ENCODE measurements at regions not wholly inside any gene's neighbourhood (a gene's known extent, or its start where the extent isn't known, plus 50 kb on each side); places are given as distances from the start of the nearest gene placed in this dataset.
"Not testable (repeated sequence)": the region's sequence is repeated elsewhere in the genome, so short reads cannot be mapped to it uniquely, and the experiment has no call there.

DNA sequence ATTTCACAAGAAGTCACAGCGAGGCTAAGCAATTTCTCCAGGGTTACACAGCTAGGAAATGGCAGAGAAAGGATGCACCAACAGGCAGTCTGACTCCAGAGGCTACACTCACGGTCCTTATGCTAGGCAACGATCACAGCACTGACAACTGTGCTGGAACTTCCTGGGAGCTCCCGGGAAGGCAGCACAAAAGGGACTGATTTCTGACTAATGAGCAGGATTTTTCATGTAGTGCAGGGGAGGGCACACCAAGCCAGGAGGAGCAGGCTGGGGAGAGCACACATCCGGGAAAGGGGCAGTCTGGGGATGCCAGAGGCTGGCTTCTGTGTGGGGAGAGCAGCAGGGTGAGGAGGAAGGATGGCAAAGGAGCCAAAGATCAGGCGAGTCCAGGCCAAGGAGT is 486.7 kb downstream of the OMA1 start:
- H3K4me1 ChIP-seq (ENCODE audit: control insufficient read depth, insufficient read depth, low read length) = peaks cover 2% of the 10 kb centered on the region; the same call in 1 of the 2 replicates
- no peaks in the 10 kb centered on the region for H3K27me3 ChIP-seq (ENCODE audit: control insufficient read depth, insufficient read depth, low read length)
- no CpG with 5 or more reads among the region's 6 CpGs for WGBS (ENCODE audit: insufficient coverage, insufficient read length)
- DNase-seq (ENCODE audit: low read depth, low spot score) = no peak
- H3K27ac ChIP-seq (ENCODE audit: low read length) = no peak overlapping the region
- H3K4me3 ChIP-seq (ENCODE audit: low read length) = no peak overlapping the region
- H3K36me3 ChIP-seq (ENCODE audit: control insufficient read depth, insufficient read depth, low read length) = no peaks in the 10 kb centered on the region
- H3K9me3 ChIP-seq (ENCODE audit: control insufficient read depth, insufficient read depth, low read length) = no peaks in the 10 kb centered on the region

DNA sequence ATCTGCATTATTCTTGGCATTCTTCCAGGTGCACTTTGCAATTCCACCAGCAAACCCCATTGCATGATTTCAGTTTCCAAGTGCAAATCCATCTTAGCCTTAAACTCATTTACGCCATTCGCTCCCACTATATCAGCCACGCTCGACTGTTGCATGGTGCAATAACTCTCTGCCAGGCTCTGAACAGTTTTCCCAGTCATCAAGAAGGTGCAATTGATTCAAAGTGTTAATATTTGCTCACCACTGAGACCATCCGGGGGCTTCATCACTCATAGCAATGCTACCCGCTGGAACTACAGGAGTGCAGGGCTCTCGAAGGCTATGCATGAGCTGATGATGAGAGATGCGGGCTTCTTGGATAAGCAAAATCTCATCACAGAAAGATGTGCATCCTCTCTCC is 488.2 kb downstream of the OMA1 start:
- H3K4me1 ChIP-seq (ENCODE audit: control insufficient read depth, insufficient read depth, low read length) = no peaks in the 10 kb centered on the region
- WGBS (ENCODE audit: insufficient coverage, insufficient read length) = no CpG with 5 or more reads among the region's 8 CpGs
- H3K27ac ChIP-seq (ENCODE audit: low read length) = no peak overlapping the region
- H3K4me3 ChIP-seq (ENCODE audit: low read length) = no peak overlapping the region
- no peaks in the 10 kb centered on the region for H3K9me3 ChIP-seq (ENCODE audit: control insufficient read depth, insufficient read depth, low read length)
- no peaks in the 10 kb centered on the region for H3K27me3 ChIP-seq (ENCODE audit: control insufficient read depth, insufficient read depth, low read length)
- H3K36me3 ChIP-seq (ENCODE audit: control insufficient read depth, insufficient read depth, low read length) = no peaks in the 10 kb centered on the region
- DNase-seq (ENCODE audit: low read depth, low spot score) = no peak

DNA sequence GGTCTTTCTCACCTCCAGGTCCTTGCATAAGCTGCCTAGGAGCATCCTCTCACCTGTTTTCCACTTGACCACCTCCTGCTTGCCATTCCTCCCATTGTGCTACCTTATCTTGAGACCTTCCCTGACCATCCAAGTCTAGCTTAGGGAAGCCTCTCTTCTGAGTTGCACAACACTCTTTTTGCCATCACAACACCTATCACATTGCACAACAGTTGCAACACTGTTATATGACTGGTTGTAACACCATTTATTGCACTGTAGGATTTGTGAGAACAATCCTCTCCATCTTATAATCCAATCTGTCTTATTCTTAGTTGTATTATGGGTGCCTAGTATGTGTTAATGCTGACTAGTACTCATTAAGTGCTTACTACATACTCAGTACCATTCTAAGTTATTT is 488.7 kb downstream of the OMA1 start:
- Histone ChIP-seq H3K4me3 (ENCODE audit: low read length) (no peak overlapping the region), H3K27ac (ENCODE audit: low read length) (no peak overlapping the region), H3K36me3 (ENCODE audit: control insufficient read depth, insufficient read depth, low read length) (no peaks in the 10 kb centered on the region), H3K4me1 (ENCODE audit: control insufficient read depth, insufficient read depth, low read length) (no peaks in the 10 kb centered on the region), H3K27me3 (ENCODE audit: control insufficient read depth, insufficient read depth, low read length) (no peaks in the 10 kb centered on the region), H3K9me3 (ENCODE audit: control insufficient read depth, insufficient read depth, low read length) (no peaks in the 10 kb centered on the region)
- DNase-seq (ENCODE audit: low read depth, low spot score) = no peak

DNA sequence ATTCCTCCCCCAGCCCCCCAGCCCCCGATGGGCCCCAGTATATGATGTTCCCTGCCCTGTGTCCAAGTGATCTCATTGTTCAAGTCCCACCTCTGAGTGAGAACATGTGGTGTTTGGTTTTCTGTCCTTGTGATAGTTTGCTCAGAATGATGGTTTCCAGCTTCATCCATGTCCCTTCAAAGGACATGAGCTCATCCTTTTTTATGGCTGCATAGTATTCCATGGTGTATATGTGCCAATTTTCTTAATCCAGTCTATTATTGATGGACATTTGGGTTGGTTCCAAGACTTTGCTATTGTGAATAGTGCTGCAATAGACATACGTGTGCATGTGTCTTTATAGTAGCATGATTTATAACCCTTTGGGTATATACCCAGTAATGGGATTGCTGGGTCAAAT is 495.3 kb downstream of the OMA1 start:
- not testable (repeated sequence) for H3K27ac ChIP-seq (ENCODE audit: low read length); H3K4me1 ChIP-seq (ENCODE audit: control insufficient read depth, insufficient read depth, low read length); H3K36me3 ChIP-seq (ENCODE audit: control insufficient read depth, insufficient read depth, low read length); H3K27me3 ChIP-seq (ENCODE audit: control insufficient read depth, insufficient read depth, low read length); H3K4me3 ChIP-seq (ENCODE audit: low read length); H3K9me3 ChIP-seq (ENCODE audit: control insufficient read depth, insufficient read depth, low read length); DNase-seq (ENCODE audit: low read depth, low spot score)
- no CpG with 5 or more reads among the region's 2 CpGs for WGBS (ENCODE audit: insufficient coverage, insufficient read length)

DNA sequence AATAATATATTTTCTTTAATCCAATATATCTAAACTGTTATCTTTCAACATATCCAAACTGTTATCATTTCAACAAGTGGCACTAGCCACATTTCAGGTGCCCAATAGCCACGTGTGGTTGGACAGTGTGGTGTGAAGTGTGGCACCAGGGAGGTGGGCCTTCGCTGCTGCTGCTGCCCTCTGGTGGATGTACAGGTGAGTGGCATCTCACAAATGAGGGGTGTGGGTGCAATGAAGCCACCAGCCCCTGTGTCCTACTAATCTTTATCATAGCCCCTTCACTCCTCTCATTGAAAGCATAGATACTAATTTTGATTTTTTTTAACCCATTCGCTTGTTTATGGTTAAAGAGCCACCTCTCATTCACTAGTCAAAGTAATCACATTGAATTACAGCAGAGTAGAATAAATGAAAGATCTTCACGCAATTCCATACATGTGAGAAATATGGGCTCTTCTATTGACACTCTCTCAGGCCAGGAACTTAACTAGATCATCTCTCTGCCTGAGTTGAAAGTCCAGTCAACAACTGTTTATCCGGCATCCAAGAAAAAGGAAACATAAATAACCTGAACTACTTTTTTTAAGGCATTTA is 499.2 kb downstream of the OMA1 start:
- no peak for DNase-seq (ENCODE audit: low read depth, low spot score)
- H3K36me3 ChIP-seq (ENCODE audit: control insufficient read depth, insufficient read depth, low read length) = no peaks in the 10 kb centered on the region
- WGBS (ENCODE audit: insufficient coverage, insufficient read length) = no CpG with 5 or more reads among the region's 5 CpGs
- no peaks in the 10 kb centered on the region for H3K4me1 ChIP-seq (ENCODE audit: control insufficient read depth, insufficient read depth, low read length)
- H3K27me3 ChIP-seq (ENCODE audit: control insufficient read depth, insufficient read depth, low read length) = no peaks in the 10 kb centered on the region
- no peak overlapping the region for H3K4me3 ChIP-seq (ENCODE audit: low read length)
- H3K9me3 ChIP-seq (ENCODE audit: control insufficient read depth, insufficient read depth, low read length) = no peaks in the 10 kb centered on the region
- H3K27ac ChIP-seq (ENCODE audit: low read length) = no peak overlapping the region

DNA sequence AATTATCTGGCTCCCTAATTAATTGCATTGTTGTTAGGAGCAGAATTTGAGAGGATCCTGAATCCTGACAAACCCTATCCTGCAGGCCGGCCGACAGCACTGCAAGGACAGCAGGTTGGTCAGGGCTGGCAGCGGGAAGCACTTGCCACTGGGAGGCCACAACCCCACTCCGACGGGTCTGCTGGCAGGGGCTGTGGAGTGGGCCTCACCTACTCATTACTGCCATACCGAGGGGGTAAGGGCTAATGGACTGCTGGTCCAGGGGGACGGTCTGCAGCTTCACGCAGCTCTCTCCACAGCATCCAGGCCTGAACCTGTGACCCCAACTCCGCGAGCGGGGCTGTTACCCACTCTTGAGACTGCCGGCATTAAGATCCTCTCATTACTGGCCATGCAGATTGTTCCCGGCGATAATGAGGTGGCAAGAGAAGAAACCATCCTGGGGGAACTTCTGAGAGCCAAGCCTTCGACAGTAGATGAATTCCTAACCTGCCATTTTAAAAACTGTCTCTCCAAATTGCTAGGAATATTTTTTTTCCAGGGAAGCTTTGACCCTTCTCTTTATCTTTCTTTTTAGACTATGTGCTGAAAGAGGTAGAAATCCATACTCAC is 501.3 kb downstream of the OMA1 start:
- no CpG with 5 or more reads among the region's 15 CpGs for WGBS (ENCODE audit: insufficient coverage, insufficient read length)

DNA sequence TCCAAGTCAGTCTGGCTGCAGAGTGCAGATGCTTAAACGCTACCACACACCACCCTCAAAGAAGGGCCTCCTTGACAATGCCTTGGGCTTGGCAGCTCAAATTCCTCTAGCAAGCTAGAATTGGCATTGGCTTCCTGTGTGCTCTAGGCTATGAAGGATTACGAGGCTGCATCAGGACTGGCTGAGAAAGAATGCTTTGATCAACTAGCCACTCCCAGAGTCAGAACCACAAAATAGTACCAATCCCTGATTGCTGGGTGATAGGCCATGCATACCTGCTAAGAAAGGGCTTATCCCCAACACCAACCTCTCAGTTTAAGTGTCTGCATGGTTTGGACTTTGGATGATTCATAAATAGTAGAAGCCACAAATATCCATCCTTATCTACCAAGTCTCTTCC is 504.9 kb downstream of the OMA1 start:
- no peaks in the 10 kb centered on the region for H3K36me3 ChIP-seq (ENCODE audit: control insufficient read depth, insufficient read depth, low read length)
- H3K27me3 ChIP-seq (ENCODE audit: control insufficient read depth, insufficient read depth, low read length) = no peaks in the 10 kb centered on the region
- no CpG with 5 or more reads among the region's 2 CpGs for WGBS (ENCODE audit: insufficient coverage, insufficient read length)
- no peak for DNase-seq (ENCODE audit: low read depth, low spot score)
- no peaks in the 10 kb centered on the region for H3K9me3 ChIP-seq (ENCODE audit: control insufficient read depth, insufficient read depth, low read length)
- no peak overlapping the region for H3K27ac ChIP-seq (ENCODE audit: low read length)
- H3K4me1 ChIP-seq (ENCODE audit: control insufficient read depth, insufficient read depth, low read length) = peaks cover 1% of the 10 kb centered on the region; the same call in 1 of the 2 replicates
- no peak overlapping the region for H3K4me3 ChIP-seq (ENCODE audit: low read length)

More for the DNA sequence above, 501.3 kb downstream of the OMA1 start:
- Histone ChIP-seq H3K36me3 (ENCODE audit: control insufficient read depth, insufficient read depth, low read length) (no peaks in the 10 kb centered on the region), H3K27me3 (ENCODE audit: control insufficient read depth, insufficient read depth, low read length) (no peaks in the 10 kb centered on the region), H3K9me3 (ENCODE audit: control insufficient read depth, insufficient read depth, low read length) (no peaks in the 10 kb centered on the region), H3K4me1 (ENCODE audit: control insufficient read depth, insufficient read depth, low read length) (peaks cover 1% of the 10 kb centered on the region; the same call in 1 of the 2 replicates), H3K4me3 (ENCODE audit: low read length) (no peak overlapping the region), H3K27ac (ENCODE audit: low read length) (no peak overlapping the region)
- DNase-seq (ENCODE audit: low read depth, low spot score) = no peak

DNA sequence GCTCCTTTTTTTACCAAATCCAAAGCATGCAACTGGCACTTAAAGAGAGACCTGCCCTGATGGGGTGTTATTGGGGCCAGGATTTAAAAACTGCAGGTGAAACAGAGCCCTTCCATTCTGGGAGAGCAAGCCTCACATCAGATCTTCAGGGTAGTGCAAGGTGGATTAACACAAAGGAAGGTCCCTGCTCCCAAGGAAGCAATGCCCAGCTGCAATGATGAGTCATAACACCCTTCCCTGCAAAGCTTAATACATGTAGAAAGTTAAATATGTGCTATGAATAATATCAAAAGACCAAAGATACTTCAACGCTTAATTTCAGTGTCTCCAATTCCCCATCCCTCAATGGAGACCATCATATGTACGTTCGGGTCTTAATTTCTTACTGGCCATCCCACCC is 508.0 kb downstream of the OMA1 start:
- Histone ChIP-seq H3K36me3 (ENCODE audit: control insufficient read depth, insufficient read depth, low read length) (no peaks in the 10 kb centered on the region), H3K9me3 (ENCODE audit: control insufficient read depth, insufficient read depth, low read length) (no peaks in the 10 kb centered on the region), H3K27ac (ENCODE audit: low read length) (no peak overlapping the region), H3K4me3 (ENCODE audit: low read length) (no peak overlapping the region), H3K4me1 (ENCODE audit: control insufficient read depth, insufficient read depth, low read length) (peaks cover 4% of the 10 kb centered on the region), H3K27me3 (ENCODE audit: control insufficient read depth, insufficient read depth, low read length) (no peaks in the 10 kb centered on the region)
- no CpG with 5 or more reads among the region's 3 CpGs for WGBS (ENCODE audit: insufficient coverage, insufficient read length)
- no peak for DNase-seq (ENCODE audit: low read depth, low spot score)

DNA sequence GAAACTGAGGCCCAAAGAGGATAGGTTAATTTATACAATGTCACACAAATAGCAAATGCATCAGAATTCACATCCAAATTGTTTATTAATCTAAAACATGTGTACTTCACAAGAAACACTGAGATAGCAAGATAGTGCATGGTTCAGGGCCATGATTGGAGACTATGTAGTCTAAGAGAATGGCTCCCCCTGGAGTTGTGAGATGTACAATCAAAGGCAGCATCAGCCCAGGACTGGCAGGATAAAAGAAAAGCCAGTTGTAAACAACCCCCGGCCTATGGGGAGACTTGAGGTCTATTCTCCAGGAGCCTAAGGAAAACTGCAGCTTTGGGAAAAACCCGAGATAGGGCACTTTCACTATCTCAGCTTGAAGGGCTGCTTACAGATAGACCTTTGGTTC is 511.0 kb downstream of the OMA1 start:
- Histone ChIP-seq H3K4me3 (ENCODE audit: low read length) (no peak overlapping the region), H3K27me3 (ENCODE audit: control insufficient read depth, insufficient read depth, low read length) (no peaks in the 10 kb centered on the region), H3K36me3 (ENCODE audit: control insufficient read depth, insufficient read depth, low read length) (no peaks in the 10 kb centered on the region), H3K9me3 (ENCODE audit: control insufficient read depth, insufficient read depth, low read length) (no peaks in the 10 kb centered on the region), H3K4me1 (ENCODE audit: control insufficient read depth, insufficient read depth, low read length) (peaks cover 10% of the 10 kb centered on the region), H3K27ac (ENCODE audit: low read length) (no peak overlapping the region)
- no CpG with 5 or more reads among the region's 2 CpGs for WGBS (ENCODE audit: insufficient coverage, insufficient read length)
- DNase-seq (ENCODE audit: low read depth, low spot score) = no peak

DNA sequence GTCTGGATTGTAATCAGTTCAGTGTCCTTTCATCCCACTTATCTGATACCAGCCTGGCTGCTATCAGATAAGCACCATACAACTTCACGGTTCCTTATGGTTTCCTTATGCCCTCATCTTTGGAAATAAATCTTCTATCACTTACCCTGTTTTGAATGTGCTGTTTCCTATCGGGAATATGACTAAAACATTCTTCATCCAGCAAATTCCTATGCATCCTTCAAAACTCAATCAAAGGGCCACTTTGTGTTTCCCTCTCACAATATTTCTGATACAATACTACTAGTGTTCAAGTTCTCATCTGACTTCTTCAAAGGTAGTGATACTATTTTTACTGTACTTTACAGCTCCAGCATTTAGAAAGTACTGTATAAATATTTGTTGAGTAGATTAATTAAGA is 513.2 kb downstream of the OMA1 start:
- whole genome bisulfite sequencing (ENCODE audit: insufficient coverage, insufficient read length) = no CpG with 5 or more reads among the region's 2 CpGs
- peak overlapping the region; percentile 95 for H3K27ac ChIP-seq (ENCODE audit: low read length)
- DNase-seq (ENCODE audit: low read depth, low spot score) = no peak
- no peaks in the 10 kb centered on the region for H3K9me3 ChIP-seq (ENCODE audit: control insufficient read depth, insufficient read depth, low read length)
- no peaks in the 10 kb centered on the region for H3K27me3 ChIP-seq (ENCODE audit: control insufficient read depth, insufficient read depth, low read length)
- H3K4me1 ChIP-seq (ENCODE audit: control insufficient read depth, insufficient read depth, low read length) = peaks cover 10% of the 10 kb centered on the region
- H3K4me3 ChIP-seq (ENCODE audit: low read length) = no peak overlapping the region
- H3K36me3 ChIP-seq (ENCODE audit: control insufficient read depth, insufficient read depth, low read length) = no peaks in the 10 kb centered on the region

DNA sequence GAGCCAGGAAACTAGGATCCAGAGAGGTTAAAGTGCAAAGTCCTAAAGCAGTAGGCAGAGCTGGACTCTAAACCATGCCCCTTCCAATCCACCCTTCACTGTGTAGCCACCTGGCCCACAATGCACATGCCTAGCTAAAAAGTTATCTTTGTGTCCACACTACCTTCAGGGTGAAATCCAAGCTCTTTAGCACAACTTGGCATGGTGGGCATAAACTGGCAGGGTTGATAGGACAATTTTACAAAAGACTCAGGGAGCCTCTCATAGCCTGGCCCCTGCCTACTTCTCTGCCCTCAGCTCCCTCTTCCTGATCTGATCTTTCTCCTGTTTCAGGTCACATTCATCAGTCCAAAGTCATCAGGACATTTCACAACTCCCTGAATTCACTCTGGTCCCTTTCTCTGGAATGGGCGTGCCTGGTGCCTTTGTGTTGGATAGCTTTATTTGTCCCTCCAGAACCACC is 513.9 kb downstream of the OMA1 start:
- Histone ChIP-seq H3K27me3 (ENCODE audit: control insufficient read depth, insufficient read depth, low read length) (no peaks in the 10 kb centered on the region), H3K36me3 (ENCODE audit: control insufficient read depth, insufficient read depth, low read length) (no peaks in the 10 kb centered on the region), H3K4me3 (ENCODE audit: low read length) (no peak overlapping the region), H3K4me1 (ENCODE audit: control insufficient read depth, insufficient read depth, low read length) (peaks cover 10% of the 10 kb centered on the region), H3K9me3 (ENCODE audit: control insufficient read depth, insufficient read depth, low read length) (no peaks in the 10 kb centered on the region), H3K27ac (ENCODE audit: low read length) (peak overlapping the region; percentile 95)
- DNase-seq (ENCODE audit: low read depth, low spot score) = no peak
- no CpG with 5 or more reads among the region's 1 CpG for WGBS (ENCODE audit: insufficient coverage, insufficient read length)

Measured in iPS DF 6.9 (cell line).